GM21528 (cell line): ENCODE measurements at regions not wholly inside any gene's neighbourhood (a gene's known extent, or its start where the extent isn't known, plus 50 kb on each side); places are given as distances from the start of the nearest gene placed in this dataset.

Experiments
- ATAC-seq: cut with Tn5 transposase; IDR thresholded peaks from one replicate; pipeline ENCODE4 v1.9.1; 2021; ENCODE audit warnings: mild to moderate bottlenecking, moderate library complexity; ENCODE audit not compliant: unreplicated experiment, low FRiP score

DNA sequence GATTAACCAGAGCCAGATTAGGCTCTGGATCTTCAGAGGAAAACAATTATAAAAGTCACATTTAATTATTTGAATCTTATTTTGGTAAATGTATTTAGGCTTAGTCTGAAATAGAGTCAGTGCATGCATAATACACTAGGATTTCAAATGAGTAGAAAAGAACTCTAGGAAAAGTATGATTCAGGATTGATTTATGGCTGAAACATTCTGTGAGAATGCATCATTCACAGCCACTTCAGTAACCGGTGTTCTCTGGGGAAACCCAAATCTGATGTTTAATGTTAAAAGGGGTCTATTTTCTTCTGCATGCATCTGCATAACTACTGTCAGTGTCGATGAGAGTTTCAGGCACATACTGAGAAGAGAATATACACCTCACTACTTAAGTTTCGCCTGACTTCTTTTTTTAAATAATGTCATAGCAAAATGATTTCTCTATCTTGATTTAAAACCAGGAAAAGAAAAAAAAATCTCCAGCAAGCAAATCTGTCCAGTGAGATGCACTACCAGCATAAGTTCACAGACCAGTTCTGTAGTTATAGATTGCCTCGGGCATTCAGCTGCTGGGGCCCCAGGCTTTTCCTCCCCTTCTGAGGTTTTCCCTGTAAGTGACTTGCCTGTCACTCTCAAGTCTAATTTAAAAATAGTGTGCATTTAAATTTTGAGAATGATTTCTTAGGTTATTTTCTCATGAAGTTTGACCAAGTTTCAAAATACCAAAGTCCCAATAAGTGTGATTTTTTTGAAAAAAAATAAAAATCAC is 501.5 kb downstream of the NR4A2 start:
- no peak for ATAC-seq

DNA sequence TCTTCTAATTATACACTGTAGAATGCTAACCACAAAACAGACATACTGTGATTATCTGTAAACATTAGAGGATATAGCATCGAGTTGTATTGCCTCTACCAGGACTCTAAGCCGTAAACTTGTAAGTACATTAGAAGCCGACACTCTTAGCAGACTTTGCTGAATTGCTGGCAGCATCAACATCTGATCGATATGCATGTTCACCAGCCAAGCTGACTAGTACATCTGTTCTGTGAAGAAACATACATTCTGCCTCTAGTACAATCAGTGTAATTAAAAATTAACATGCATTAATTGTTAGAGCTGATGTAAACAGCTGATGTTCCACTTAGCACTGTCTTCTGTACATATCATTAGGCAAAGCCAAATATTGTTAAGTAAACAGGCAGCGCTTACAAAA is 502.2 kb downstream of the NR4A2 start:
- ATAC-seq, result no peak

DNA sequence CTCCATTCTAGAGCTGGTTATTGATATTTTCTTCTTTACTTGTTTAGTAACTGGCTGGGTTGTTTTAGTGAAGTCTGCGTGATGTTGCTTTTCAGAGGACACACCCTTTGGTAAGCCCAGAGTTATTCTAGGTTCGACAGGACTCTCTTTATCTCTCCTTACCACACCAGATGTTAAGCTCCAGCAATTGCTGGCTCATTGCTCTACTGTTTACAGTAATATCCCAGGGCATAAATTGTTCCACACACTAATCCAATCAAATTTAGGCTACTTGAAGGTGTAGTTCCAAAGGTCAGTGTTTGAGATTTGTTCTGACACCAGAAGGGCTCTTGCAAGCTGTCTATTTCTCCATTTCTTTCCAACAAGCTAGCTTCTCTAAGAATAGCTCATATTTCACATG is 506.6 kb downstream of the NR4A2 start:
- no peak for ATAC-seq

DNA sequence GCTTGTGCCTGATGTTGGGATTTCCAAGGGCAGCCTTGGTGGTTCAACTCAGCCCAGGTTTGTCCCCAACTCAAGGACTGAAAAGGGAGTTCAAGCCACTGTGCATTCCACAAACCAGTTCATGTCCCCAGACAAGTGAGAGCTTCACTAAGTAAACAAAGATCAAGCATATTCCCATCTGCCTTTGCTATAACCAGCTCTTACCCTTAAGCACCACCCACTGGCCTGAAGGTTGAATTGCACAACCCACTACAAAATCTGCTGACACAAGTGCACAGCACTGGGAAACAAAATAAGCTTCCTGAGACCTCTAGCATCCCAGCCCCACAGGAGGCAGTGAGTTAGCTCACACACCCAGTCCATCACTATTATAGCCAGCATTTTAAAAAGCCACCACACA is 516.7 kb downstream of the NR4A2 start:
- ATAC-seq, result peak; percentile 95

DNA sequence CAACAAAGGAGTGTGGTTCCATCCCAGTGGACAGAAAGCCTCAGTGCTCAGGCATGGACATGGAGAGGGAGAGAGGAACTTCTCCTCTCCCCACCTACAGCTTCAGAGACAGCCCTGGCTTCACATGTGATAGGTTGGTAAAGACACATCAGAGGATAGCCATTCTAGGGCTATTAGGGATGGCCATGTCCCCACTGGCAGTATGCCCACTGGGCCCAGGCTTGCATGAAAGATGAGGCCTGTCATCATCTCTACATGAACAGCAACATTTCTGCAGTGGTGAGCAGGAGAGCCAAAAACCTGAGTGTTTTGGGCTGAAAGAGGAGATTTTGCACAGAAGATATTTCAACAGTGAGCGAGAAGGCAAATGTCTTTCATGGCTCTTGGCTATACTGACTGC is 517.2 kb downstream of the NR4A2 start:
- ATAC-seq, result no peak

DNA sequence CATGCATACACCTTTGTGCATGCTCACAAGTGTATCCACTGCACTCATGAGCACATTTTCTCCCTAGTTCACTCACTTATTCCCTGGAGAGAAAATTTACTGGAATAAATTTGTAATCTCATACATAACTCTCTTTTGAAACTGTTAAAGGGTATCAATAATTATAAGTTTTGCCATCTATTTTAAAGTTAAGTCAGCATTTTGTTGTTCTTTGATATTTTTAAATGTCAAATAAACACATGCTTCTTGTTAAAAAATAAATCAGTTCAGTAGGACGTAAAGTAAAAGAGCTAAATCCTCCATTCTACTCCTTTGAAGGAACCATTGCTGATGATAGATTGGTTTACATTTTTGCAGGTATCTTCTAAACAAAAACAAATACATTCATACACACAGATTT is 522.1 kb downstream of the NR4A2 start:
- no peak for ATAC-seq

DNA sequence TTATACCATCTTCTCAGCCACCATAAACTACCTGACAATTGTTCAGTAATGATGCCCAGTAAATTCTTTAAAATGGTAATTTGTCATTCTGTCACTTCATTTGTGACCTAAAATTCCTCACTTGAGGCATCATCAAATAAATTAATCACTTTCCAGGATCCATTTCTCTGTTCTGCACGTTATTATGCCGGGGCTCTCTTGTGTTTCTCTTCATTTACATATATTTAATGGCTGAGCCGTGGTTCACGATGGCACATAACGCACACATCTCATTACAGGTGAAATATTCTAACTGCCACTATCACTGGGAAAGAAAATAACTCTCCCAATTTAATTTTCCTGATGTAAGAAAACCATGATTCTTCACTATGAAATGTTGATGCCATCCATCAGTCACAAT is 529.6 kb downstream of the NR4A2 start:
- ATAC-seq, result no peak

DNA sequence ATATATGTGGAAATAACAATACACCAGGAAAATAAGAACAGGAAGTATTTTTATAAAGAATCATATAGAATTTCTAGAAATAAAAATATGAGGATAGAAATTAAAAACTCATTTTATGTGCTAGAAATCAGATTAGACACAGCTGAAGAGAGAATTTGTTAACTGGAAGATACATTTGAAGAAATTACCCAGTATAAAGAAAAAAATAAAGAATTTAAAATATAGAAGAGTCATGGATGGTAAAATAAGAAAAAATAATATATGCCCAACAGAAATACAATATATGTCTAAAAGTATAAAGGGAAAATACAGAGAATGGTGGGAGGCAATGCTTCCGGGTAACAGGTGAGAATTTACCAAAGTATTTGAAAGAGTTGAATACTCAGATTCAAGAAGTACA is 539.9 kb downstream of the NR4A2 start:
- no peak for ATAC-seq

DNA sequence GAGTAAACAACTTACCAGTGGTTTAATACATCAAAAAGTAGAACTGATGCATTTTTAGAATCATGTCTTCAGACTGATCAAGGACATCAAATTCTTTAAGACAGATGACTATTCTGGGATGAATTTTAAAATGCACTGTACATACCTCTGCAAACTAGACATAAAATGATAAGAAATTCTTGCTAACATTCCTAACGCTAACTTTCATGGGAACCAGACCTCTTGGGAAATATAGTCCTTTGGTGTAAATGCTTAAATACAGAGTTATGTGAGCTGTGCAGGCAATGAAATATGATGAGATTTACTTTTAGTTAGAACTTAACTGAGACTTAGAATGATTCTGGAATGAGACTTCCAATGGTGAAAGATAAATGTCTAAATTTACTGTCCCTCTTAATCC is 562.0 kb downstream of the NR4A2 start:
- no peak for ATAC-seq

DNA sequence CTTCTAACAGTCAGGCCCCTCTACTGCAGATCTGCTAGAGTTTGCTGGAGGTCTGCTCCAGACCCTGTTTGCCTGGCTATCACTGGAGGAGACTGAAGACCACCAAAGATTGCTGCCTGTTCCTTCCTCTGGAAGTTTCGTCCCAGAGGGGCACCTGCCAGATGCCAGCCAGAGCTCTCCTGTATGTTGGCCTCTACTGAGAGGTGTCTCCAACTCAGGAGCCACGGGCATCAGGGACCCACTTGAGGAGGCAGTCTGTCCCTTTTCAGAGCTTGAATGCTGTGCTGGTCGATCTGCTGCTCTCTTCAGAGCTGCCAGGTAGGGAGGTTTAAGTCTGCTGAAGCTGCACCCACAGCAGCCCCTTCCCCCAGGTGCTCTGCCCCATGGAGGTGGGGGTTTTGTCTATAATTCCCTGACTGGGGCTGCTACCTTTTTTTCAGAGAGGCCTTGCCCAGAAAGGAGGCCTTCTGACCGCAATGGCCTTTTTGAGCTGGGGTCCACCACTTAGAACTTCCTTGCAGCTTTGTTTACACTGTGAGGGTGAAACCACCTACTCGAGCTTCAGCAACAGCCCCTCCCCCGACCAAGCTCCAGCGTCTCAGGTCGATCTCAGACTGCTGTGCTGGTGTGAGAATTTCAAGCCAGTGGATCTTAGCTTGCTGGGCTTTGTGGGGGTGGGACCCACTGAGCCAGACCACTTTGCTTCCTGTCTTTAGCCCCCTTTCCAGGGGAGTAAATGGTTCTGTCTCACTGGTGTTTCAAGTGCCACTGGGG is 566.0 kb downstream of the NR4A2 start:
- no peak for ATAC-seq

DNA sequence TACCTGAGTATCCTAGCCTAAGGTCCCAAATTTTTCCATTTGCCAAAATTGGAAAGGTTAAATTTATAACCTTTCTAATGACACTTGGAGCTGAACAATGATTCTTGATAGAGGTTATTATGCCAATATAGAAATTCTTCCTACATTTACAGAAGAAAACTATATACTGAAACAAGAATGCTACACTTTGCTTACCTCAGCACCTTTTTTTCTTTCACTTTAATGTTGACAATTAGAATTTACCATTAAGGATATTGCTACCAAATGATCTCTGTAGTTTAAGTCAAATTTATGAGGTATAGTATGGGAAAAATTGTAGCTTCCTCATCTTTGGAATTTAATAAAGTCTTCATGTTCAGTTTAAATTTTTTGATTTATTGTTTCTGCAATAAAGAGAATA is 577.0 kb downstream of the NR4A2 start:
- no peak for ATAC-seq

DNA sequence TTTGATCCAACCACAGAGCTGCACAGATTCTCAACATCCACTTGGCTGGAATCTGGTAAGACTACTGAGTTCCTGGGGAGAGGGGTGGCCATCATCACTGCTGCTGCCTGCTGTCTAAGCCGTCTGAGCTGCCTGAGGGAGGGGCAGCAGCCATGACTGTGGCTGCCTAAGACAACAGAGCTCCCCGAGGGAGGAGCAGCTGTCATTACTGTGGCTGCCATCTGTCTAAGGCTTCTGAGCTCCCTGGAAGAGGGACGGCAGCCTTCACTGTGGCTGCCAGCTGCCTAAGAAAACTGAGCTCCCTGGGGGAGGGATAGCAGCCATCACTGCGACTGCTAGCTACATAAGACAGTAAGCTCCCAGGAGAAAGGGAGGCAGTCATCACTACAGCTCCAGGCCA is 584.4 kb downstream of the NR4A2 start:
- ATAC-seq, result no peak

DNA sequence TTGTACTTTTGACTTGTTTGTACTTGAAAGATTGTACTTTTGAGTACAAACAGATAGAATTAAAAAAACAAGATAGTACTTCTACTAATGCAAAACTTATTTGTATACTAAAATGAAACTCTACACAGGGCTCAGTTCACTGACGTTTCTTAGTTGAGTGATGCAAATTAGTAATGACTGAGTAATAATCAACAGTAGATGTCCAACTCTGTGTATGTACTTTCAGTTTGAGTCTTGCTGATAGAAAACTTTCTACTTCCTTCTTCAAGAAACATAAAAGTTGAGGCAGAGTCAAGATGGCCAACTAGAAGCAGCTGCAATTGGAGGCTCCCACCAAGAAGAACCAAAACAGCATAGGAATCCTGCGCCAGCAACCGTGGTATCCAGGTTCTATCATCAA is 585.0 kb downstream of the NR4A2 start:
- ATAC-seq, result no peak

DNA sequence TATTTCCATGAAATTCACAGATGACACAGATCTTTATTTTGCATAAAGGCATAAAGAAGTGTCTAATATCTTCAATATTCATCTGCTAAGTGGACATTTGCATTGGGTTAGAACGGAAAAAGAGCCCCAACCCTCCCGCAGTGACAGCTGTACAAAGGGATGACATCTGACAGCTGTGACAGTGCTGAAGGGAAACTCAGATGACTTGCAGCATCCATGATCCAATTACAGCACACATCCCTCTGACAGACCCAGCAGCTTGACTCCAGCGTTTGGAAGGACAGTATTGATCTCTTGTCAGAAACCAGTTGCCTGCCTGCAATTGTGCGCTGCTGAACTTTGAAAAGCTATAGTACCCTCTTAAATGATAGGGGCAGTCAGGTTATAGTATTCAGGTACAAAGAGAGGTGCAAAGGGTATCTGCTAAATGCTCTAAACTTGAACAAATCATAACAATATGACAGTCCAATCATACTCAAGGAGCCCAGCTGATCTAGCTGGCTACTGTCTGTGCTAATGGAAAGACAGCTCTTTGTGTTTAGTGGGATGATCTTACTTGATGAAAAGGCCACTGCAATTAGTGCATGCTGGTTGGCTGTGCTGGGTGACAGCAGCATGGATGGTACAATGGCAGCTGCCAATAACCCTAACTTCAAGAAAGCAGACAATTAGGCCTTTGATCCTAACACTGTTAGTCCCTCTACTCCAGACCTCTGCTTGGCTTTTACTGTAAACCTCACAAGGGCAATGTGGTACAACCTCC is 599.2 kb downstream of the NR4A2 start:
- ATAC-seq, result no peak

DNA sequence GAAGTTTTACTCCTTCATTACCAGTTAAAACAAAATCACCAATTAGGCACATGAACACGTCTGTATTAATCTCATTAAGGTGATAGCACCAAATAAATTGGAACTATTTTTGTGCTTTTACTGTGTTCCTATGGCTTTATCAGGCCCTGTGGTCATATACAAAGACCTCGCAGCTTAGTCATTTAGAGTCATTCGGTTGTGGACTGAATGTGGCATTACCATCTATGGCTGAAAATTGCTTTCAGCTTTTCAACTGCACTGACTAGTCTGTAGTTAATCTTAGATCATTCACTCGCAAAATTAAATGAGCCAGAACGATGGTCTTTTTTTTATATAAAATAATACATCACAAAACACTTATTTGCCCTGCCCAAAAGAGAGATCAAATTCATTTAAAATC is 601.7 kb downstream of the NR4A2 start:
- ATAC-seq, result no peak

DNA sequence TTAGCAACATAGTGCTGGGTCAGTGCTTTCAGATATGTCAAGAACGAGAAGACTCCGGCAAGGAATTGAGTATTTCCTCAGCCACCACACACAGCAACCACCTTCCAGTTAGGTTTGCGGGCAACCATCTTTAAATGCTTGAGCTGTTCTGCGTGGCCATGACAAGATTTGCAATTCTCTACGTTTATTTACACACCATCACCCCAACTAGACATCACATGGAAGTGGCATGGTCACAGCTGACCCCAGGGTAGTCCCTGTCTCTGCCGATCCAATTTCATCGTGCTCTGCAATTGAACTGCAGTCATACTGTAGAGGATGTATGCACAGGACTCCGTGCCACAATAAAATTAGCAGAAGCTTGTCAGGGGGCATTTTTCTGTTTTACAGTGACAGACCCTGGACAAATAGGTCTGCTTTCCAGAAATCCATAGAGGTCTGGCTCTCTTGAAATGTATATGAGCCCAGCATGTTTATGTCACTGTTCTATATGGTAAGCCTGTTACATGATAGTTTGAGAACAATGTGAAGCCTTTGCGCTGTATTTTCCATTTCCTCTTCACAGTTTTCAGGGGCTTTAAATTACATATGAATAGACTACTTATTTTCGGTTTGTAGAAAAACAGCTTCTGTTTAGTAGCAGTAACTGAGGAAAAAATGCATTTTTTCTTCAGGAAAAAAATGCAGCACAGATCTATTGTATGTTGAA is 605.2 kb downstream of the NR4A2 start:
- ATAC-seq, result no peak

DNA sequence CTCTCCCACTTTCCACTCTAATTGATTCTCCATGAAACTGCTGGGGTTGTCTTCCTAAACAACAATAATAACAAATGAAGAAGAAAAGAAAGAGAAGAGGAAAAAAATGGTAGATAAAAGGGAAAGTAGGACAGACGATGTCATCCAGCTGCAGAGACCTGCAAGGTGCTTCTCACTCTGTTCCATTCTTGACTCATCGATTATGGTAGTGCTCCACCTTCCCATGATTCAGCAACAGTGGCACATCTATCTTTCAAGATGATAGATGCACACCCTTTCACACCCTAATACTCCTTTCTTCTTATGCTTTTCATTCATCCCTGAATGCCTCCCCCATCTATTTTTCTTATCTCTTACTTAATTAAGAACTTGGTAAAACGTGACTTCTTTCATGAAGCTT is 610.2 kb downstream of the NR4A2 start:
- ATAC-seq, result no peak

DNA sequence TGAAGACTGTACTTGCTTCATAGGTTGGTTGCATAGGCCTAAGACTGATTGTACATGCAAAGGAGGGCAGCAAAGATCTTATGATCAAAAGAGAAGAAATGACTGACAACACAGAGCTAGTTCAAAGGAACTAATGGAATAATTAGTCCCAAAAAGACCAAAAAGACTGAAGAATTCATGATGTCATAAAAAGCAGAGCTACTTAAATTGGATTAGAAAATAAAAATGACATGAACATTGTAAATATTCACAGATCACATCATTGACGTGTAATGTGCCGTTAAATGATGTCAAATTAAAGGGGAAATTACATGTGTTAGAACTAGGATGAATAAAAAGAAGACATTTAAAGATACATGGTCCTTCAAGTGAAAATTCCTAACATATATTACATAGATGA is 616.8 kb downstream of the NR4A2 start:
- no peak for ATAC-seq

DNA sequence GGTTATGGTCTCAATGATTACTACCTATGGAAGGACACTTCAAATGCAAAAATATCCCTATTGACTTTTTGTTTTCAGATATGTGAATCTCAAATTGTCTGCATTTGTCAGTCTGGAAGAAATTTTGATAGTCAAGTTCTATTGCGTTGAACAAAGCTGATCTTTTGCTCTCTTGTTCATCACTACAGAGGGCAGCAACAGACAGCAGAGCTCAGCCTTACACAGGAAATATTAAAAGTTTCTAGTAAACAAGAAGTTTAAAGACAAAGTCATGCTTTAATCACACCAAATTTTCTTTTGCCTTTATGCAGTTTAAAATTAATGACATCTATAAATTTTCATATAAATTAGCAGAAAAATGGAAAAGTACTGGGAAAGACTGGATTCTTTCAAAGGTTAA is 617.5 kb downstream of the NR4A2 start:
- no peak for ATAC-seq

DNA sequence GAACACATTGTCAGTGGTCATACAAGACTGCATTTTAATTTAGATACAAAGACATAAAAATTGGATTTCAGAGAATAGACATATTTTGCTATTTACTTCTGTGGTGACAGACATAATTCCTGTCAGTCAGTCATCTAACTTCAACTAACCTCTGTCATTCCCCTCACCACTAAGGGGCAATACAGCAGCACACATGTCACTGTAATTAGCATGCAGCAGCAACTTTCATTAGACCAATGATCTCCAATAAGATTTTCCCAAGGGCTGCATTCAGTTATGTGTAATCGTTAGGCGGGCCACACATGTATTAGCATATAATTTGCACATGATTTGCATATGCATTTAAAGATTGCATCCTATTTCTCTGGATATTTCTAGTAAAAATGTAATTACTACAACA is 624.5 kb downstream of the NR4A2 start:
- no peak for ATAC-seq

DNA sequence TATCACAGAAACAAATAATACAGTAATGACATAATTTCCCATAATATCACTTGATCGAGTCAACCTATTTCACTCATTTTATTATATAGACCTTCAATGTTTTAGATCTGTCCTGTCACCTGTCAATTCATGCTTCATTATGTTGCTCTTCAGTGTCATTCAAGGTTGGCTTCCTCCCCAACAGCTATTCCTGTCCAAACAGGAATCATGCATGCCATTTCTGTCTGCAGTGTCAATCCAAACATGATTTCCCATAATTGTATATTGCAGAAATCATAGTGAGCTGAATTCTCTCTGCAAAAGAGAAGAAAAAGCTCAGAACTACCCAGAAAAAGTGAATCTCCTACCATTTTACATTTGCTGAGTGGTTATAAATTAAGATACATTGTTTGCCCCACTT is 628.6 kb downstream of the NR4A2 start:
- ATAC-seq, result no peak
